Adrenal gland (tissue), 9 donors: ENCODE measurements at regions not wholly inside any gene's neighbourhood (a gene's known extent, or its start where the extent isn't known, plus 50 kb on each side); places are given as distances from the start of the nearest gene placed in this dataset.

ENCODE experiments used
- DNase-seq, 7 donors: peaks; one replicate each; pipeline ENCODE4 v3.0.0-alpha.2; 2019 to 2020
- H3K27ac ChIP-seq, 5 donors: fragments of 200-600 bp; sonication (generic) in 4 of 5; 1 replicate in 3 of 5; 2 replicates in 2 of 5; pipeline versions ENCODE4 v1.5.1 to v1.8.0; 2016 to 2020; ENCODE audit warnings: mild to moderate bottlenecking in 1 of 5
- H3K27me3 ChIP-seq: fragments of 200-600 bp; 2 replicates; pipeline ENCODE4 v1.8.0; 2021
- H3K36me3 ChIP-seq, 2 donors: fragments of 200-600 bp; replicated peaks in 1 of 2; 1 replicate in 1 of 2; 2 replicates in 1 of 2; pipeline versions ENCODE4 v1.5.1 to v1.8.0; 2018 to 2022
- H3K4me1 ChIP-seq, 2 donors: fragments of 200-600 bp; replicated peaks in 1 of 2; 1 replicate in 1 of 2; 2 replicates in 1 of 2; pipeline versions ENCODE4 v1.5.1 to v1.8.0; 2018 to 2021
- H3K4me3 ChIP-seq, 4 donors: fragments of 200-600 bp; sonication (generic) in 3 of 4; one replicate each; pipeline ENCODE4 v1.5.1; 2016 to 2018
- H3K9me3 ChIP-seq, 3 donors: fragments of 200-600 bp; sonication (generic) in 1 of 3; replicated peaks in 1 of 3; 1 replicate in 2 of 3; 2 replicates in 1 of 3; pipeline versions ENCODE4 v1.5.1 to v1.8.0; 2016 to 2021
- CTCF ChIP-seq, 6 experiments: fragments of 450-650 bp in 4 of 6; fragments of 200-600 bp in 2 of 6; sonication (generic) in 1 of 6; IDR thresholded peaks; 1 replicate in 5 of 6; 2 replicates in 1 of 6; pipeline versions ENCODE4 v1.5.1 to v1.8.0; 2016 to 2021; ENCODE audit warnings: antibody characterized with exemption in 6 of 6, mild to moderate bottlenecking in 2 of 6, moderate library complexity in 1 of 6
- POLR2A ChIP-seq, 2 donors: fragments of 450-650 bp; IDR thresholded peaks; one replicate each; pipeline ENCODE4 v1.6.1; 2017; ENCODE audit warnings: antibody characterized with exemption in 2 of 2, mild to moderate bottlenecking in 2 of 2, moderate library complexity in 1 of 2
- WGBS, 4 donors: extraction: QIAGEN DNeasy Blood & Tissue Kit in 2 of 4; methylation state at CpG; one replicate each; pipeline versions ENCODE4 v1.1.5 to v1.1.7; 2013 to 2017; 5-methylcytosine and 5-hydroxymethylcytosine counted together
- intact Hi-C, 2 donors: fragments of 100-400 bp; cut with DNase I; formaldehyde crosslinking; loops; one replicate each; pipeline versions ENCODE4 v1.14.1 to v1.15.0; 2022 to 2023
- donor health status: healthy with polysubstance abuse.
- donor health status: Bipolar disorder and iron deficiency.
- donor health status: DM: yes; HTN: yes; CAD: no.
- donor health status: DM: no; HTN: no; CAD: no.
- donor health status: DM: no; HTN: no; CAD: no.

GRCh38 chr4:131309628-131310027, 1839.5 kb upstream of the PCDH10 start:
- Histone ChIP-seq H3K4me1 (no peaks in the 10 kb centered on the region), H3K9me3 (no peaks in the 10 kb centered on the region), H3K27ac (no peak overlapping the region), H3K27me3 (no peaks in the 10 kb centered on the region), H3K4me3 (no peak overlapping the region), H3K36me3 (no peaks in the 10 kb centered on the region)
- 76 to 87% (median 82%) methylated on average over 1 of the region's 1 CpG for WGBS, 4 donors
- intact Hi-C loops = no loop called here
- TF ChIP-seq POLR2A (IDR thresholded peaks at IDR 0.05) (no peak), CTCF (IDR thresholded peaks at IDR 0.05) (no peak)
- no peak for DNase-seq

- DNase-seq = no peak
- Histone ChIP-seq H3K9me3 (no peaks in the 10 kb centered on the region), H3K27me3 (no peaks in the 10 kb centered on the region), H3K36me3 (no peaks in the 10 kb centered on the region), H3K4me1 (no peaks in the 10 kb centered on the region), H3K4me3 (no peak overlapping the region), H3K27ac (no peak overlapping the region)
- 61 to 77% (median 72%) methylated on average over 3 of the region's 3 CpGs for WGBS, 4 donors
- intact Hi-C loops = no loop called here
- TF ChIP-seq POLR2A (IDR thresholded peaks at IDR 0.05) = no peak
- TF ChIP-seq CTCF (IDR thresholded peaks at IDR 0.05) = no peak
Observed at GRCh38 chr4:131316086-131316485, 1833.0 kb upstream of the PCDH10 start.

GRCh38 chr4:131337936-131338335, 1811.2 kb upstream of the PCDH10 start:
- Histone ChIP-seq H3K4me3 (no peak overlapping the region), H3K36me3 (no peaks in the 10 kb centered on the region), H3K4me1 (no peaks in the 10 kb centered on the region), H3K9me3 (no peaks in the 10 kb centered on the region), H3K27ac (no peak overlapping the region), H3K27me3 (no peaks in the 10 kb centered on the region)
- TF ChIP-seq CTCF (IDR thresholded peaks at IDR 0.05) = no peak
- TF ChIP-seq POLR2A (IDR thresholded peaks at IDR 0.05) = no peak
- intact Hi-C loops = no loop called here
- DNase-seq = no peak
- 38 to 54% (median 51%) methylated on average over 2 of the region's 2 CpGs for WGBS, 4 donors

GRCh38 chr4:131339137-131339536, 1810.0 kb upstream of the PCDH10 start:
- no peak for DNase-seq
- Histone ChIP-seq H3K27me3 (no peaks in the 10 kb centered on the region), H3K4me1 (no peaks in the 10 kb centered on the region), H3K27ac (no peak overlapping the region), H3K4me3 (no peak overlapping the region), H3K9me3 (no peaks in the 10 kb centered on the region), H3K36me3 (no peaks in the 10 kb centered on the region)
- intact Hi-C loops = no loop called here
- no peak for TF ChIP-seq CTCF (IDR thresholded peaks at IDR 0.05)
- TF ChIP-seq POLR2A (IDR thresholded peaks at IDR 0.05) = no peak
- WGBS, 4 donors = 61 to 75% (median 63%) methylated on average over 2 of the region's 2 CpGs
